ENCODE measurements at regions not wholly inside any gene's neighbourhood (a gene's known extent, or its start where the extent isn't known, plus 50 kb on each side); places are given as distances from the start of the nearest gene placed in this dataset.
"Not testable (repeated sequence)": the region's sequence is repeated elsewhere in the genome, so short reads cannot be mapped to it uniquely, and the experiment has no call there.

DNA sequence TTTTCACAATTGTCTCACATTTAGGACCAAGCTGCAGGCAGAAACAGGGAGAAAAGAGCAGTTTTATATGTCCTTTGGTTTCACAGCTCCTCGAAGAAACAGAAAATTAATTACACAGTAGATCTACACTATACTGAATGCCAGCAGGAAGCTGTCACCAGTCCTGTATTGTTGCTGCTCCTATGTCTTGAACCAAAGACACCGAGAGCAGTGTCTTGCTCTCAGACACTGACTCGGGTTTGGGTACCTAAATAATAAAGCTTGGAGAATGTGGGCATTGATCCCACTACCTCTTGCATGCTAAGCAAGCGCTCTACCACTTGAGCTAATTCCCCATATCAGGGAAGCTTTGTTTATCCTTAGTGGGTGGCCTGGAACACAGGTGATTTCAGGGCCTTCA is 168.4 kb upstream of the ZNF322 start:
- not testable (repeated sequence) for TF ChIP-seq RAD21 (IDR thresholded peaks at IDR 0.05); GABPA (IDR thresholded peaks at IDR 0.05 in 1 of 2, conservative IDR thresholded peaks at IDR 0.05 in 1 of 2); JUND (IDR thresholded peaks at IDR 0.05)
- TF ChIP-seq, protein P1, sequence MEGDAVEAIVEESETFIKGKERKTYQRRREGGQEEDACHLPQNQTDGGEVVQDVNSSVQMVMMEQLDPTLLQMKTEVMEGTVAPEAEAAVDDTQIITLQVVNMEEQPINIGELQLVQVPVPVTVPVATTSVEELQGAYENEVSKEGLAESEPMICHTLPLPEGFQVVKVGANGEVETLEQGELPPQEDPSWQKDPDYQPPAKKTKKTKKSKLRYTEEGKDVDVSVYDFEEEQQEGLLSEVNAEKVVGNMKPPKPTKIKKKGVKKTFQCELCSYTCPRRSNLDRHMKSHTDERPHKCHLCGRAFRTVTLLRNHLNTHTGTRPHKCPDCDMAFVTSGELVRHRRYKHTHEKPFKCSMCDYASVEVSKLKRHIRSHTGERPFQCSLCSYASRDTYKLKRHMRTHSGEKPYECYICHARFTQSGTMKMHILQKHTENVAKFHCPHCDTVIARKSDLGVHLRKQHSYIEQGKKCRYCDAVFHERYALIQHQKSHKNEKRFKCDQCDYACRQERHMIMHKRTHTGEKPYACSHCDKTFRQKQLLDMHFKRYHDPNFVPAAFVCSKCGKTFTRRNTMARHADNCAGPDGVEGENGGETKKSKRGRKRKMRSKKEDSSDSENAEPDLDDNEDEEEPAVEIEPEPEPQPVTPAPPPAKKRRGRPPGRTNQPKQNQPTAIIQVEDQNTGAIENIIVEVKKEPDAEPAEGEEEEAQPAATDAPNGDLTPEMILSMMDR (IDR thresholded peaks at IDR 0.05; ENCODE audit: low read depth, low read length, missing input control): not testable (repeated sequence)
- TF ChIP-seq, protein P2, sequence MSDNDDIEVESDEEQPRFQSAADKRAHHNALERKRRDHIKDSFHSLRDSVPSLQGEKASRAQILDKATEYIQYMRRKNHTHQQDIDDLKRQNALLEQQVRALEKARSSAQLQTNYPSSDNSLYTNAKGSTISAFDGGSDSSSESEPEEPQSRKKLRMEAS (IDR thresholded peaks at IDR 0.05): not testable (repeated sequence)
- TF ChIP-seq, protein P3, sequence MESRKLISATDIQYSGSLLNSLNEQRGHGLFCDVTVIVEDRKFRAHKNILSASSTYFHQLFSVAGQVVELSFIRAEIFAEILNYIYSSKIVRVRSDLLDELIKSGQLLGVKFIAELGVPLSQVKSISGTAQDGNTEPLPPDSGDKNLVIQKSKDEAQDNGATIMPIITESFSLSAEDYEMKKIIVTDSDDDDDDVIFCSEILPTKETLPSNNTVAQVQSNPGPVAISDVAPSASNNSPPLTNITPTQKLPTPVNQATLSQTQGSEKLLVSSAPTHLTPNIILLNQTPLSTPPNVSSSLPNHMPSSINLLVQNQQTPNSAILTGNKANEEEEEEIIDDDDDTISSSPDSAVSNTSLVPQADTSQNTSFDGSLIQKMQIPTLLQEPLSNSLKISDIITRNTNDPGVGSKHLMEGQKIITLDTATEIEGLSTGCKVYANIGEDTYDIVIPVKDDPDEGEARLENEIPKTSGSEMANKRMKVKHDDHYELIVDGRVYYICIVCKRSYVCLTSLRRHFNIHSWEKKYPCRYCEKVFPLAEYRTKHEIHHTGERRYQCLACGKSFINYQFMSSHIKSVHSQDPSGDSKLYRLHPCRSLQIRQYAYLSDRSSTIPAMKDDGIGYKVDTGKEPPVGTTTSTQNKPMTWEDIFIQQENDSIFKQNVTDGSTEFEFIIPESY (IDR thresholded peaks at IDR 0.05): not testable (repeated sequence)
